ENCODE measurements at regions not wholly inside any gene's neighbourhood (a gene's known extent, or its start where the extent isn't known, plus 50 kb on each side); places are given as distances from the start of the nearest gene placed in this dataset.

DNA sequence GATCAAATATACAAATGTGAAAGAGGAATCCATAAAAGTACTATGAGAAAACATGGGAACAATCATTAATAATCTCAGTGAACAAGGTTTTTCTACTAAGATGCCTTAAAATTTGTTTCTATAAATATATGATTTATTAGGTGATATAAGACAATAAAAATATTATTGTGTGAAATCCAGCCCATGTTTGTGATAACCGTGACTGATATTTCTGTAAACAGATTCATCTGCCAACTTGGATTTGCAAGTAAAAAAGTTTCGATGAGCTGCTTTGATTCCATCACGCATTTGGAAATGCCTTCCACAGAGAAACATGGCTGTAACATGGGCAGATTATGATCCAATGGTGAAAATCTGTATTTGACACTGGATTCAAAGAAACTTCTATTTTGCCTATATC lies 157.8 kb downstream of the NXPE2 start:
- Histone ChIP-seq H3K27me3 (peaks cover 5% of the 10 kb centered on the region), H3K36me3 (replicated peaks in 1 of 2) (no peaks in the 10 kb centered on the region), H3K4me3 (no peak overlapping the region), H3K9me3 (replicated peaks in 1 of 3) (peaks cover 0 to 5% (median 0%) of the 10 kb centered on the region in 3 donors), H3K27ac (no peak overlapping the region), H3K4me1 (replicated peaks in 1 of 2) (no peaks in the 10 kb centered on the region)
- intact Hi-C loops (cut with DNase I), result no loop called here
- TF ChIP-seq POLR2A (IDR thresholded peaks at IDR 0.05), result no peak
- no peak for TF ChIP-seq CTCF (IDR thresholded peaks at IDR 0.05)
- DNase-seq, result no peak
- WGBS, 4 donors, result 73 to 81% (median 77%) methylated on average over 3 of the region's 3 CpGs

GRCh38 chr11:114844896-114845295 lies 166.6 kb downstream of the NXPE2 start:
- no peaks in the 10 kb centered on the region for H3K4me1 ChIP-seq (replicated peaks in 1 of 2)
- H3K4me3 ChIP-seq, result no peak overlapping the region
- no peak for DNase-seq
- 79 to 95% (median 86%) methylated on average over 1 of the region's 1 CpG for WGBS, 4 donors
- TF ChIP-seq POLR2A (IDR thresholded peaks at IDR 0.05) (no peak), CTCF (IDR thresholded peaks at IDR 0.05) (no peak)
- H3K9me3 ChIP-seq (replicated peaks in 1 of 3), result no peaks in the 10 kb centered on the region
- no peaks in the 10 kb centered on the region for H3K36me3 ChIP-seq (replicated peaks in 1 of 2)
- intact Hi-C loops (cut with DNase I), result no loop called here
- no peak overlapping the region for H3K27ac ChIP-seq
- no peaks in the 10 kb centered on the region for H3K27me3 ChIP-seq

- no peak for DNase-seq
- Histone ChIP-seq H3K27me3 (no peaks in the 10 kb centered on the region), H3K4me1 (replicated peaks in 1 of 2) (no peaks in the 10 kb centered on the region), H3K27ac (no peak overlapping the region), H3K9me3 (replicated peaks in 1 of 3) (no peaks in the 10 kb centered on the region), H3K4me3 (no peak overlapping the region), H3K36me3 (replicated peaks in 1 of 2) (no peaks in the 10 kb centered on the region)
- WGBS, 4 donors, result 84 to 93% (median 89%) methylated on average over 4 of the region's 4 CpGs
- no peak for TF ChIP-seq CTCF (IDR thresholded peaks at IDR 0.05)
- TF ChIP-seq POLR2A (IDR thresholded peaks at IDR 0.05), result no peak
- intact Hi-C loops (cut with DNase I), result no loop called here
Observed at GRCh38 chr11:114845766-114846415, 167.6 kb downstream of the NXPE2 start.

GRCh38 chr11:114846416-114846791 lies 168.1 kb downstream of the NXPE2 start:
- Histone ChIP-seq H3K9me3 (replicated peaks in 1 of 3) (no peaks in the 10 kb centered on the region), H3K4me3 (no peak overlapping the region), H3K36me3 (replicated peaks in 1 of 2) (no peaks in the 10 kb centered on the region), H3K4me1 (replicated peaks in 1 of 2) (no peaks in the 10 kb centered on the region), H3K27ac (no peak overlapping the region), H3K27me3 (no peaks in the 10 kb centered on the region)
- DNase-seq, result peak in 3 of 7 donors; percentile 7 to 53 (median 21)
- 68 to 100% (median 80%) methylated on average over 2 to 3 of the region's 3 CpGs for WGBS, 4 donors
- intact Hi-C loops (cut with DNase I), result no loop called here
- TF ChIP-seq POLR2A (IDR thresholded peaks at IDR 0.05) (no peak), CTCF (IDR thresholded peaks at IDR 0.05) (no peak)

All from adrenal gland (tissue), 9 donors.